Brain microvascular endothelial cell (primary cell): ENCODE measurements at regions not wholly inside any gene's neighbourhood (a gene's known extent, or its start where the extent isn't known, plus 50 kb on each side); places are given as distances from the start of the nearest gene placed in this dataset.
A peak's percentile ranks its signal among the peaks of the same experiment; 100 is the strongest.

Experiments used
- DNase-seq: peaks from one replicate; pipeline ENCODE4 v3.0.0-alpha.2; 2020
- H3K27ac ChIP-seq: fragments of 250-450 bp; sonication (Bioruptor Pico); 2 replicates; pipeline ENCODE4 v1.5.1; 2020; ENCODE audit warnings: mild to moderate bottlenecking, moderate library complexity
- H3K27me3 ChIP-seq: fragments of 250-450 bp; sonication (Bioruptor Pico); replicated peaks from 2 replicates; pipeline ENCODE4 v1.5.1; 2020; ENCODE audit warnings: mild to moderate bottlenecking
- H3K36me3 ChIP-seq: fragments of 250-450 bp; sonication (Bioruptor Pico); replicated peaks from 2 replicates; pipeline ENCODE4 v1.5.1; 2020; ENCODE audit warnings: mild to moderate bottlenecking
- H3K4me3 ChIP-seq: 2 replicates; pipeline ENCODE4 v1.5.1; 2011; ENCODE audit warnings: low read depth, mild to moderate bottlenecking, control low read depth, low read length, moderate library complexity
- CTCF ChIP-seq: IDR thresholded peaks from 2 replicates; pipeline ENCODE4 v1.5.1; 2011; ENCODE audit warnings: low read depth, mild to moderate bottlenecking, moderate library complexity, low read length, control low read depth, inconsistent platforms; ENCODE audit errors: missing control alignments
- in situ Hi-C: cut with HindIII; loops from 2 replicates; pipeline ENCODE4 v1.10.0; 2017; ENCODE audit warnings: low sequenced_read_pairs, low pct_ligation_motif_present

GRCh38 chr2:166609183-166609959 is 115.3 kb upstream of the SCN7A start:
- no peak overlapping the region for H3K4me3 ChIP-seq
- DNase-seq: no peak

GRCh38 chr2:166607880-166608279 is 113.8 kb upstream of the SCN7A start:
- in situ Hi-C loops: no loop called here
- no peaks in the 10 kb centered on the region for H3K36me3 ChIP-seq
- H3K27ac ChIP-seq: no peak overlapping the region
- DNase-seq: no peak
- no peaks in the 10 kb centered on the region for H3K27me3 ChIP-seq
- no peak for TF ChIP-seq CTCF
- no peak overlapping the region for H3K4me3 ChIP-seq

More at GRCh38 chr2:166609183-166609959, 115.3 kb upstream of the SCN7A start:
- in situ Hi-C loops: no loop called here
- Histone ChIP-seq H3K27me3 (no peaks in the 10 kb centered on the region), H3K27ac (no peak overlapping the region), H3K36me3 (no peaks in the 10 kb centered on the region)
- TF ChIP-seq CTCF: peak; percentile 19

GRCh38 chr2:166593403-166593802 is 99.4 kb upstream of the SCN7A start:
- Histone ChIP-seq H3K27me3 (no peaks in the 10 kb centered on the region), H3K4me3 (no peak overlapping the region), H3K36me3 (no peaks in the 10 kb centered on the region), H3K27ac (peak overlapping the region; percentile 70)
- peak; percentile 86 for DNase-seq
- in situ Hi-C loops: no loop called here
- TF ChIP-seq CTCF: no peak

- in situ Hi-C loops: no loop called here
- no peak for DNase-seq
- Histone ChIP-seq H3K27me3 (no peaks in the 10 kb centered on the region), H3K27ac (peak overlapping the region; percentile 70), H3K4me3 (no peak overlapping the region), H3K36me3 (no peaks in the 10 kb centered on the region)
- no peak for TF ChIP-seq CTCF
These were observed 98.7 kb upstream of the SCN7A start for GRCh38 chr2:166592750-166593149.

- TF ChIP-seq CTCF: no peak
- no peak overlapping the region for H3K4me3 ChIP-seq
- no peaks in the 10 kb centered on the region for H3K36me3 ChIP-seq
- in situ Hi-C loops: no loop called here
- no peaks in the 10 kb centered on the region for H3K27me3 ChIP-seq
- no peak overlapping the region for H3K27ac ChIP-seq
- DNase-seq: no peak
These were observed 97.2 kb upstream of the SCN7A start for GRCh38 chr2:166591226-166591625.

- TF ChIP-seq CTCF: no peak
- Histone ChIP-seq H3K27me3 (no peaks in the 10 kb centered on the region), H3K27ac (no peak overlapping the region), H3K4me3 (no peak overlapping the region), H3K36me3 (no peaks in the 10 kb centered on the region)
- in situ Hi-C loops: no loop called here
- peak; percentile 45 for DNase-seq
These were observed 79.3 kb upstream of the SCN7A start for GRCh38 chr2:166573391-166573790.
